ENCODE measurements at regions not wholly inside any gene's neighbourhood (a gene's known extent, or its start where the extent isn't known, plus 50 kb on each side); places are given as distances from the start of the nearest gene placed in this dataset.

DNA sequence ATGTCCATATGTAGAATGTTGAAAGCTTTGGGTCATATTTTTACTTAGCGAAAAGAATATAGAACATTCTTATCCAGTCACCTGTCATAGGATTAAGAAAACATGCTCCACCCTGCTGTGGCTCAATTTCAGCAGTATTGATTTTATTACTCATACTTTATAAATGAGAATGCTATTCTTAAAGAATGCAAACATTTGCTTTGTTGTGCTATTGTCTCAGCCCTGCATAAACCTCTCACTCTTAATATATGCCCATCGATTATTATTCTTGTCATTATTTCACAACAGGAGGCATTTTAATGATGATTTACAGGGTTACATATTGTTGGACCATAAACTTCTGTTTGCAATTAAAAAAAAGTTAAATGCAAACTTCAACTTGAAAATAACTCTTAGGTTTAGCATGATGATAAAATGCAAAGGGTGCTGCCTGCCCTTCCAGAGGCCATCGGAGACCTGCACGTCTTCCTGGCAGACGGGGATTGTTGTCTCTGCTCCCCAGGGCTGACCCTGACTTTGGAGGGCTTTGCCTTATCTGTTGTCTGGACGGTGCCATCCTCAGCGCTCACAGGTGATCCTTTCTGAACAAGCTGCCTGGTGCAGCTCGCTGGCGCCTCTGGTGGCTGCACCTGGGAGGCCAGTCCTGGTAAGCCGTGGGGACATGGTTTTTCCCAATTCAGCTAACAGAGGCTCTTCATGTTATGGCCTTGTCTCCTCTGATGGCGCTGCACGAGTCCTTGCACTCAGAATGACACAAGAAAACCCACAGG is 50.0 kb upstream of the SHH start:
- Histone ChIP-seq H3K27ac (no peak overlapping the region), H3K4me3 (no peak overlapping the region), H3K27me3 (replicated peaks; ENCODE audit: insufficient read depth) (peaks cover 3% of the 10 kb centered on the region), H3K36me3 (no peaks in the 10 kb centered on the region), H3K4me1 (replicated peaks) (no peaks in the 10 kb centered on the region), H3K9me3 (no peaks in the 10 kb centered on the region)
- DNase-seq (ENCODE audit: low spot score): no peak
- TF ChIP-seq POLR2AphosphoS5 (IDR thresholded peaks at IDR 0.05) (no peak), POLR2A (IDR thresholded peaks at IDR 0.05) (no peak)
- TF ChIP-seq, protein P1, sequence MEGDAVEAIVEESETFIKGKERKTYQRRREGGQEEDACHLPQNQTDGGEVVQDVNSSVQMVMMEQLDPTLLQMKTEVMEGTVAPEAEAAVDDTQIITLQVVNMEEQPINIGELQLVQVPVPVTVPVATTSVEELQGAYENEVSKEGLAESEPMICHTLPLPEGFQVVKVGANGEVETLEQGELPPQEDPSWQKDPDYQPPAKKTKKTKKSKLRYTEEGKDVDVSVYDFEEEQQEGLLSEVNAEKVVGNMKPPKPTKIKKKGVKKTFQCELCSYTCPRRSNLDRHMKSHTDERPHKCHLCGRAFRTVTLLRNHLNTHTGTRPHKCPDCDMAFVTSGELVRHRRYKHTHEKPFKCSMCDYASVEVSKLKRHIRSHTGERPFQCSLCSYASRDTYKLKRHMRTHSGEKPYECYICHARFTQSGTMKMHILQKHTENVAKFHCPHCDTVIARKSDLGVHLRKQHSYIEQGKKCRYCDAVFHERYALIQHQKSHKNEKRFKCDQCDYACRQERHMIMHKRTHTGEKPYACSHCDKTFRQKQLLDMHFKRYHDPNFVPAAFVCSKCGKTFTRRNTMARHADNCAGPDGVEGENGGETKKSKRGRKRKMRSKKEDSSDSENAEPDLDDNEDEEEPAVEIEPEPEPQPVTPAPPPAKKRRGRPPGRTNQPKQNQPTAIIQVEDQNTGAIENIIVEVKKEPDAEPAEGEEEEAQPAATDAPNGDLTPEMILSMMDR (IDR thresholded peaks at IDR 0.05): peak in 1 of 4 experiments; percentile 12
- intact Hi-C loops (cut with DNase I): no loop called here
- WGBS: 71% methylated on average over 12 of the region's 12 CpGs

Small RNAs in the stretch of these regions (small RNA-seq; reads per million reads assigned to genes)
- gene AC093813.1 (0 reads per million in 2 donors), gene RF00019 (0 reads per million in 2 donors)
